ENCODE measurements at regions not wholly inside any gene's neighbourhood (a gene's known extent, or its start where the extent isn't known, plus 50 kb on each side); places are given as distances from the start of the nearest gene placed in this dataset.

GRCh38 chr4:140253556-140254027, 99.6 kb upstream of the MAML3 start:
- no peak for TF ChIP-seq CTCF (IDR thresholded peaks at IDR 0.05)
- no peak for TF ChIP-seq EZH2 (IDR thresholded peaks at IDR 0.05; ENCODE audit: borderline replicate concordance, insufficient read depth, low read depth, low read length, poor library complexity, severe bottlenecking)

All from B cell (primary cell).